Spleen (tissue), 7 donors: ENCODE measurements at regions not wholly inside any gene's neighbourhood (a gene's known extent, or its start where the extent isn't known, plus 50 kb on each side); places are given as distances from the start of the nearest gene placed in this dataset.

Experiments used
- POLR2A ChIP-seq, 3 donors: fragments of 450-650 bp; IDR thresholded peaks; one replicate each; pipeline ENCODE4 v1.5.1; 2017; ENCODE audit warnings: antibody characterized with exemption in 3 of 3, mild to moderate bottlenecking in 1 of 3
- TF ChIP-seq, protein P1 (sequence below), 11 experiments: fragments of 200-600 bp in 7 of 11; fragments of 450-650 bp in 4 of 11; sonication (generic) in 4 of 11; IDR thresholded peaks in 8 of 11; conservative IDR thresholded peaks in 3 of 11; 1 replicate in 7 of 11; 2 replicates in 4 of 11; pipeline versions ENCODE4 v1.4.0 to v1.8.0; 2016 to 2021; ENCODE audit warnings: antibody characterized with exemption in 11 of 11, inconsistent platforms in 4 of 11, mild to moderate bottlenecking in 1 of 11
- donor health status: DM: no; HTN: no; CAD: no; lungs with moderate emphysema.
- donor health status: DM: no; HTN: no; CAD: no.
- donor health status: DM: no; HTN: no; CAD: no.

GRCh38 chr13:77475345-77476084 is 60.0 kb upstream of the SCEL start:
- no peak for TF ChIP-seq POLR2A (IDR thresholded peaks at IDR 0.05)
- TF ChIP-seq, protein P1, sequence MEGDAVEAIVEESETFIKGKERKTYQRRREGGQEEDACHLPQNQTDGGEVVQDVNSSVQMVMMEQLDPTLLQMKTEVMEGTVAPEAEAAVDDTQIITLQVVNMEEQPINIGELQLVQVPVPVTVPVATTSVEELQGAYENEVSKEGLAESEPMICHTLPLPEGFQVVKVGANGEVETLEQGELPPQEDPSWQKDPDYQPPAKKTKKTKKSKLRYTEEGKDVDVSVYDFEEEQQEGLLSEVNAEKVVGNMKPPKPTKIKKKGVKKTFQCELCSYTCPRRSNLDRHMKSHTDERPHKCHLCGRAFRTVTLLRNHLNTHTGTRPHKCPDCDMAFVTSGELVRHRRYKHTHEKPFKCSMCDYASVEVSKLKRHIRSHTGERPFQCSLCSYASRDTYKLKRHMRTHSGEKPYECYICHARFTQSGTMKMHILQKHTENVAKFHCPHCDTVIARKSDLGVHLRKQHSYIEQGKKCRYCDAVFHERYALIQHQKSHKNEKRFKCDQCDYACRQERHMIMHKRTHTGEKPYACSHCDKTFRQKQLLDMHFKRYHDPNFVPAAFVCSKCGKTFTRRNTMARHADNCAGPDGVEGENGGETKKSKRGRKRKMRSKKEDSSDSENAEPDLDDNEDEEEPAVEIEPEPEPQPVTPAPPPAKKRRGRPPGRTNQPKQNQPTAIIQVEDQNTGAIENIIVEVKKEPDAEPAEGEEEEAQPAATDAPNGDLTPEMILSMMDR (IDR thresholded peaks at IDR 0.05 in 8 of 11, conservative IDR thresholded peaks at IDR 0.05 in 3 of 11) = no peak
